Heart left ventricle (tissue), 13 donors: ENCODE measurements at regions not wholly inside any gene's neighbourhood (a gene's known extent, or its start where the extent isn't known, plus 50 kb on each side); places are given as distances from the start of the nearest gene placed in this dataset.

Source experiments
- POLR2A ChIP-seq, 2 donors: fragments of 450-650 bp; IDR thresholded peaks; one replicate each; pipeline ENCODE4 v1.6.1; 2017; ENCODE audit warnings: antibody characterized with exemption in 2 of 2, mild to moderate bottlenecking in 2 of 2, moderate library complexity in 2 of 2
- TF ChIP-seq, protein P1 (sequence below), 12 donors: fragments of 200-600 bp; sonication (generic) in 4 of 12; IDR thresholded peaks; one replicate each; pipeline versions ENCODE4 v1.5.0 to v1.8.0; 2018 to 2022; ENCODE audit warnings: antibody characterized with exemption in 12 of 12, mild to moderate bottlenecking in 5 of 12
- donor health status: ischemic (EF 13 %, LVEDD 7.1; RV severe dilation, severe dysfunction).
- donor health status: DM: no; HTN: yes; CAD: no.
- donor health status: DM: no; HTN: no; CAD: no.
- donor health status: ischemic (EF 25% LVEDD 6.9; RV normal size, moderate dysfunction).
- donor health status: ischemic (EF 25% LVEDD 5.7; RV mildly dilated, moderate dysfunction).
- donor health status: ischemic (EF 35%, LVEDD 5.7; RV mildly dilated, moderate dysfunction).
- donor health status: nonischemic (EF 11% LVEDD 7.7; RV severe dilation, severe dysfunction).
- donor health status: DM: yes; HTN: yes; CAD: no.
- donor health status: PGD.
- donor health status: ischemic (EF 29% LVEDD 5.4; RV normal size, mild dysfunction).
- donor health status: nonischemic (EF 23%, LVEDD 6.1; RV moderate dilation, normal function).

DNA sequence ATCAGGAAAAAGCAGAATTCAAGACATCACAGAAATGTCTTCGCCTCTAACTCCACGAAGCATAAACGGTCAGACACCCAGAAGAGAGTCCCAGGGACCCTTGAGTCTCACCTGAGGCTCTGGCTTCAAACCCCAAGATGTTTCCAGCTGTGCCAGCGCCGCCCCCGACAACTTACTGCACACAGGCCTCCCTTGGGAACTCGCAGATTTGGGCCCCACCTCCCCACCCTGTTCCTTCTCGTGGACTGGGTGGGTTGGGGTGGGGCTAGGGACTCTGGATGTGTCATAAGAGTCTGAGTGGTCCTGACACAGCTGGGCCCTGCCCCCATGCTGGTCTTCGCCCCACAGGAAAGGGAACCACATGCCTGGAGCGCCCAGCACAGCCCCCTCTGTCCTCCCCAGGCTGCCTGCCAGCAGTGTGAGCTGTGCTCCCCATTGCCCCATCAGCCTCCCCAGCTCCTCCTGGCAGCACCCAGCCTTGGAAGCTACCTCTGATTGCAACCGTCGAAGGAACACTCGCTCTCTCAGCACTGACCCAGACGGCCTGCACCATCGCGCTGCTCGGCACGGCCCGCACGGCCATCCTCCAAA, 147.5 kb downstream of the CRYBB2 start:
- TF ChIP-seq POLR2A (IDR thresholded peaks at IDR 0.05): no peak
- TF ChIP-seq, protein P1, sequence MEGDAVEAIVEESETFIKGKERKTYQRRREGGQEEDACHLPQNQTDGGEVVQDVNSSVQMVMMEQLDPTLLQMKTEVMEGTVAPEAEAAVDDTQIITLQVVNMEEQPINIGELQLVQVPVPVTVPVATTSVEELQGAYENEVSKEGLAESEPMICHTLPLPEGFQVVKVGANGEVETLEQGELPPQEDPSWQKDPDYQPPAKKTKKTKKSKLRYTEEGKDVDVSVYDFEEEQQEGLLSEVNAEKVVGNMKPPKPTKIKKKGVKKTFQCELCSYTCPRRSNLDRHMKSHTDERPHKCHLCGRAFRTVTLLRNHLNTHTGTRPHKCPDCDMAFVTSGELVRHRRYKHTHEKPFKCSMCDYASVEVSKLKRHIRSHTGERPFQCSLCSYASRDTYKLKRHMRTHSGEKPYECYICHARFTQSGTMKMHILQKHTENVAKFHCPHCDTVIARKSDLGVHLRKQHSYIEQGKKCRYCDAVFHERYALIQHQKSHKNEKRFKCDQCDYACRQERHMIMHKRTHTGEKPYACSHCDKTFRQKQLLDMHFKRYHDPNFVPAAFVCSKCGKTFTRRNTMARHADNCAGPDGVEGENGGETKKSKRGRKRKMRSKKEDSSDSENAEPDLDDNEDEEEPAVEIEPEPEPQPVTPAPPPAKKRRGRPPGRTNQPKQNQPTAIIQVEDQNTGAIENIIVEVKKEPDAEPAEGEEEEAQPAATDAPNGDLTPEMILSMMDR (IDR thresholded peaks at IDR 0.05): no peak
